GM13977 (cell line): ENCODE measurements at regions not wholly inside any gene's neighbourhood (a gene's known extent, or its start where the extent isn't known, plus 50 kb on each side); places are given as distances from the start of the nearest gene placed in this dataset.

Experiments used
- DNase-seq: peaks from one replicate; pipeline ENCODE4 v3.0.0; 2012; ENCODE audit warnings: low spot score
- CTCF ChIP-seq: IDR thresholded peaks from 2 replicates; pipeline ENCODE4 v1.5.1; 2012; ENCODE audit warnings: mild to moderate bottlenecking, control low read depth; ENCODE audit not compliant: insufficient read depth; ENCODE audit errors: extremely low read depth, missing control alignments
- in situ Hi-C: fragments of 300-500 bp; cut with MboI; formaldehyde crosslinking; loops from one replicate; pipeline ENCODE4 v1.12.0; 2022; ENCODE audit warnings: low sequenced_read_pairs, low pct_unique_long_range_greater_than_20kb, mixed read lengths, inconsistent platforms; ENCODE audit not compliant: unreplicated experiment

- in situ Hi-C loops, result no loop called here
- TF ChIP-seq CTCF, result no peak
- no peak for DNase-seq
These were observed 97.1 kb upstream of the KLF3 start for GRCh38 chr4:38566806-38567398.

GRCh38 chr4:38567457-38567856 lies 96.5 kb upstream of the KLF3 start:
- in situ Hi-C loops, result no loop called here
- no peak for DNase-seq
- TF ChIP-seq CTCF, result no peak

GRCh38 chr4:38568768-38569167 lies 95.2 kb upstream of the KLF3 start:
- DNase-seq, result no peak
- TF ChIP-seq CTCF, result no peak
- in situ Hi-C loops, result no loop called here

GRCh38 chr4:38570647-38571276 lies 93.2 kb upstream of the KLF3 start:
- in situ Hi-C loops, result no loop called here
- TF ChIP-seq CTCF, result no peak
- no peak for DNase-seq

GRCh38 chr4:38572793-38573192 lies 91.2 kb upstream of the KLF3 start:
- in situ Hi-C loops, result no loop called here
- no peak for TF ChIP-seq CTCF
- DNase-seq, result no peak

- in situ Hi-C loops, result no loop called here
- DNase-seq, result no peak
- no peak for TF ChIP-seq CTCF
These were observed 89.3 kb upstream of the KLF3 start for GRCh38 chr4:38574559-38575333.
